ENCODE measurements at regions not wholly inside any gene's neighbourhood (a gene's known extent, or its start where the extent isn't known, plus 50 kb on each side); places are given as distances from the start of the nearest gene placed in this dataset.

GRCh38 chr11:21839796-21840195 is 353.1 kb upstream of the ANO5 start:
- no peak for FAIRE-seq

DNA sequence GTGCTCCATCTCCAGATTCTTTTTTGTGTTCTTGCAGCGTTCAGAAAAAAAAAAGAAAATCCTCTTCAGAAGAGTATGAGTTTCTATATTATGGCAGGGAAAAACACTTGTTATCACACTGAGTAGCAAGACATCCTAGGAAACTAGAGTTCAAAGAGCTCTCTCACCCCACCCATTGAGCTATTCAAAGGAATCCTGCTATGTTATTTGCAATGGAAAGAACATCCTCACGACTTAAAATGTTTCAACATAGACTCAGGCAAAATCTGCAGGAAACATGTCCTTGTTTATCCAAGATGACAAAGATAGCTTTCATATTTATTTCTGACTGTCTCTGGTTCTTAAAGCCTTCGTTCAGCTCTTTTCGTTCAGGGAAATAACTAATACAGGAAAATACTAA is 331.6 kb upstream of the ANO5 start:
- FAIRE-seq = no peak

GRCh38 chr11:21865541-21865940 is 327.3 kb upstream of the ANO5 start:
- no peak for FAIRE-seq

DNA sequence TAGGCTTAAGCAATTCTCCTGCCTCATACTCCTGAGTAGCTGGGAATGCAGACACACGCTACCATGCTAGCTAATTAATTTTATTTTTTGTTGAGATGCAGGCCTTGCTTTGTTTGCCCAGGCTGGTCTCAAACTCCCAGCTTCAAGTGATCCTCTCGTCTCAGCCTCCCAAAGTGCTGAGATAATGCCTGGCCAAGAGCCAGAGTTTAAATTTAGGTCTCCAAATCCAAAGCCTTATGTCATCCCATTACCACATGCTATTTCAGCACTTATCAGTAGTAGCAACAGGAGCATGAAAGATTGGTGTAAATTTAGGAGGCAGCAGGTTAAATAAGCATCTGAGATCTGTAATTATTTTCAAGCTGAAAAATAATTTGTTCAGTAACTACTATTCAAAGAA is 326.1 kb upstream of the ANO5 start:
- FAIRE-seq = no peak

DNA sequence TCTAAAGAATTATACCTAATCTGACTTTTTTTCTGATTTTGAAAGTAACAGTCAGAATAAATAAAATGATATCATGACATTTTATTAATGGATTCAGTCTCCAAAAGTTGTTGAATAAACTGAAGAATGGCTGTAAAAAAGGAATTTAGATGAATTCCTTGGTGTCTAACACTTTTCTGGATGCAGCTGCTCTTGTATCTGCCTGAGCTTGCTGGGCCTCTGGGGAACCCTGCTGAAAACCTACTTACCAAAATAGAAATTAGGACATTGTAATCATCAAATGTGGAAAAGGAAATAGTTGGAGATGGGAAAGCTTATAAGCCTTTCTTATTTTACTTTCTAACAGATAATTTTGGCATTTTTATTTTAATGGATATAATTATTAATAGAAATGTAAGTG is 315.7 kb upstream of the ANO5 start:
- FAIRE-seq = no peak

DNA sequence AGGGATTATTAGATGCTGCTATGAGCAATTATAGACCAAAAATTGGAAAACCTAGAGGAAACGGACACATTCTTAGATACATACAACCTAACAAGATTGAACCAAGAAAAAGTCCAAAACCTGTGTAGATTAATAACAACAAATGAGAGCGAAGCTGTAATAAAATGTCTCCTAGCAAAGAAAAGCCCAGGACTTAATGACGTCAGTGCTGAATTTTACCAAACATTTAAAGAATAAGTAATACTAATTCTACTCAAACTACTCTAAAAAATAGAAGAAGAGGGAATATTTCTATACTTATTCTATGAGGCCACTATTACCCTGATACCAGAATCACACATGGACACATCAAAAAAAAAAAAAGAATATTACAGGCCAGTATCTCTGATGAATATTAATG is 309.5 kb upstream of the ANO5 start:
- FAIRE-seq = no peak

DNA sequence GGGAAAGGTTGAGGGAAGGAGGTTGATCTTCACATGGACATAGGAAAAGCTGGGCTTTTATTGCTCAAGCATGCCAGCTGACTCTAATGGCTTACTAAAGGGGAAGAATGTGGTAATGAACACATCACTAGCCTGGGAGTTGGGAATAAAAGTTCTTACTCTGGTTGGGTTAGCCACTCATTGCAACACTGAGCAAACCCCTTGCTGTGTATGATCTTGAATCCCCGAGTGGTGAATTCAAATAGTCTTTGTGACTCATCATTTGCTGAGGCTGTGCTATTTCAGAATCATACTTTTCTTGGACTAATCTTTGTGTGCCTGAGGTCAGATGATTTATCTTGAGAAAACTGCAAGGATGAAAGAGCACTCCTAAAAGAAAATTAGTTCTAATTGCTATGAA is 304.1 kb upstream of the ANO5 start:
- FAIRE-seq = no peak

GRCh38 chr11:21892736-21893564 is 299.9 kb upstream of the ANO5 start:
- FAIRE-seq = no peak

GRCh38 chr11:21893565-21893867 is 299.4 kb upstream of the ANO5 start:
- FAIRE-seq = no peak

DNA sequence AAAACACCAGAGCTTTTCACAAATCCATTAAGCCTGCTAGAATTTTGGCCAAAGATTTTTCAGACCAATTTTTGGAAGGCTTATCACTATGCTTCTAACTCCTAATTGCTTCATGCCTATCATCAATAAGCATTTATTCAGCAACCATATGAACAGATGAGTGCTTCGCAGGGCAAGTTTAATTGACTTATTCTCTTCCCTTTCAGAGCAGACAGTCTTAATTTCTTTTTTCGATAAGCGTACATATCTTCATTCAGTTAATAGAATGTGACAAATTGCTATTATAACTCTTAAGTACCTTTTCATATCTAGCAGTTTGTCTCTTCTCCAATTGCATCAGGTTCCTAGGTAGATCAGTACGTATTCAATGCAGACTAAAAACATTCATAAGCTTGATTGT is 298.4 kb upstream of the ANO5 start:
- no peak for FAIRE-seq

DNA sequence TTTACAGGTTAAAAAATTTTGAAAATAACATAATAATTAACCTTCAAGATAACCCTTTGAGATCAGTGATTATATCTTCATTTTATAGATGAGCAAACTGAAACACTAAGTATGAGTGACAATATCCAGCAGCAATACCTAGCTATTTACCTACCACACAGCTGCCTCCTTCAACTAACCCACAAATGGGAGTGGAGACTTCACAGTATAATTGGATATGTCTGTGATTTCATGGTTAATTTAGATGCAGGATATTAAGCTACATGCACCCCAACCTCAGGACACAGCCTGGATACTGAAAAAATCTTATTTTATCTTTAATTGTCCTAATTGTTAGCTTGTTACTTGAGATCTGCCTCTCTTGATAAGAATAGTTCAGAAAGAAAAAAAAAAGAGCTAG is 297.2 kb upstream of the ANO5 start:
- FAIRE-seq = no peak

DNA sequence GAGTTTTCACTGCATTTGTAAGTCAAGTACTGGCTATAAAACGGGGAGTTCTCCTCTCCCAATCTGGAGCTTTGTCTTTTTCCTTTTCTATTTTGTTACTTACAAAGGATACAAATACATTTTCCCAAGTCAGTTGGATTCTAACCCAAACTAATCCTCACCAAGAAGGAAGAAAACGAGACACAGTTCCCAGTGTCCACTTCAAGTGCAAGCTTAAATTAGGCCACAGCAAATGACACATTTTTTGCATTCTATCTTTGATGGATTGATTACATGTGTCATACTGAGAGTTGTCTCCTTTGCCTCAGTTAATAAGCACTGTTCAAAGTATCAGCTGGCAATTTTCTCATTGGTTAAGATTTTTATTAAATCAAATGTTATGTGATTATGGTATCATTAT is 296.7 kb upstream of the ANO5 start:
- FAIRE-seq = no peak

DNA sequence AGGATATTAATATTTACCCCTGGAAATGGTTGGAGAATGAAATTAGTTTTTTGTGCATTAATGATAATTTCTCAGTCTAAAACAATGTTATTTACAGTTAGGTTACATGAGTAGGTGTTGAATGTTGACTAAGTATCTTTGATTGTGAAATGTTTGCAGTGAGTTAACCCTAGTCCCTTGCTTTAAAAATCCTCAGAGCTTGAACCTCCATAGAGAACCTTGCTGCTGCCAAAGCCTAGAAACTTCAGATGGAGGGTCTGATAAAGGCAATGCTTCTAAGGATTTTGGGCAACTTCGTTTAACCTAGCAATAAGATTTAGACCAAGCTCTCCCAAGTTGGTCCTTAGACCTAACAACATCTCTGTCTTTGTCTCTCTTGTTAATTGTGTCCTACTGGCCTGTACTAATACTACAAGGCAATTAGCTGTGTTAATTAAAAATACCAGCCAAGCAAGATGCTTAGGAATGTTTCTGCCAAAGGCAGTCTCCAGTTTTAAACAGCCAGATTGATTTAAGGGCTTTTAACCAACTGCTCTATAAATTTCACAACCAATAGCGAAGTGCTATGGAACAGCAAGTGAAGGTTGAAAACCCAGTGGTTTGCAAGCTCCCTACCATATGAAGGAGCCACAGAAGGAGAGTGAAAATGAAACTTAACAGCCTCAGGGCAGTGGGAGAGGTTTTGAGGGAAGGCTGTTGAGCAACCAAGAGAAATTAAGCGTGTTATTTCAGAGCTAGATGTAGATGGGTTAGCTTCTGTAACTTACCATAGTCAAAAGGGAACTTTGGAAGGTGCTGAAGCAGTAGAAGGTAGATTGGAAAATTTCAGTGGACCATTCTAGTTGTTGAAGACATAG is 295.9 kb upstream of the ANO5 start:
- no peak for FAIRE-seq

DNA sequence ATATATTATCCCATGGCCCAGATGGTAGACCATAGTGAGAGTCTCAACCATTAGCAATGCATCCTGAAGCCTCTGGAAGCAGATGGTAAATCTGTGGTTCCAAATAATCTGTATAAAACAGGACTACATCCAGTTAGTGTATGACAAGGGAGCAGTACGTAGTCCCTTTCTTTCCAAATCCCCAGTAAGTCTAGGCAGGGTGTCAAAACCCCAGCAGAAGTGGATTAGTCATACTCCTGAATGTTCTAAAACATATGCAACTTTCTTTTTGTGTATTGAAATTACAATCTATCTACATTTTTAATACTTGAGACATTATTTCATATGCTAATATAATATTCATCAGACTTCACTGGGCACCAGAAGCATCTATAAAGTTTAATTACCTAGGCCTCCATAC is 295.1 kb upstream of the ANO5 start:
- no peak for FAIRE-seq

- FAIRE-seq = no peak
These were observed 284.7 kb upstream of the ANO5 start for GRCh38 chr11:21908211-21908610.

DNA sequence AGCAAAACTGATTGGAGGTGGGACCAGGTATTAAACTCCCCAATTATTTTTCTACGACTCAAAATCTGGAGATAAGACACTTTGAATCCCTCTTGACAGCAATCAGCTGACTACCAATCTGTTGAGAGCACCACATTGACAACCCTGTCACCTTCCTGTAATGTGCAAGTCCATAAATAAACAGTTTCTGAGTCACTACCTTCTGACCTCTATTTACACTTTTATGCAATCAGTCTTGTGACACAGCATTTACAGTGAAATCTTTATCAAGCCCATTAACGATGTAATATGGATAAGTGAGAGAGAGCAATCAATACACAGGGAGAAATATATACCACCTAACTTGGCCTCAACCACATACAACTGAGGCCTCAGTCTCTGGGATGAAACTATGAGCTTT is 283.7 kb upstream of the ANO5 start:
- no peak for FAIRE-seq

DNA sequence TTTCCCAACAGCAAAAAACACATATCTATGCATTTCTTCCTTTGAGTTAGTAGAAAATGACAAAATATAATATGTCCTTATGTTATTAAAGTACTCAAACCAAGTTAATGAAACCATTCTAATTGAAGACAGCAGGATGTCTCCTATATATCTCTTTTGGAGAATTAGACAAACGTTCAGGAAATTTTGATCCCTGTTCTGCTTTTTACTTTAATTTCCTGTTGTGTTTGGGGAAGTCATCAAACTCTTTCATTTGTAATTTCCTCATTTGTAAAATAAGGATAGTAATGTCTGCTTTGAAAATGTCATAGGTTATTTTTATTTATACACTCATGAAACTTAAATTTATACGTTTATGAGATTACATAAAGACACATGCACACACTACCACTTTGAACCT is 281.8 kb upstream of the ANO5 start:
- FAIRE-seq = no peak

DNA sequence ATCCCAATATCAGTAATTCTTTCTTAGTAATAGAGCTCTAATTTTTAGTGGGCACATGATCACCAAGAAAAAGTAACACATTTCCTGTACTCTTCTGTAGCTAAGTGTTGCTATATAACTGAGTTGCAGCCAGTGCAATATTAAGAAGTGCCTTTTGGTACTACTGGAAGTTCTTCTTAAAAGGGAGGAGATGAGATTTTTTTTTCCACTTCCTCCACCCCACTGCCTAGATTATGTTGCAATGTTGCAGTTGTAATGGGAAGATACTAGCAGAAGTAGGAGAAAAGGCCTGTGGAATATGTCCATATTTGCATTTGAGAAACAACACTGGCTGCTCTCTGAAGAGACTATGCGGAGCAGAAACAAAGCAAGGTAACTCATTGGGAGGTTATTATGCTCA is 280.6 kb upstream of the ANO5 start:
- no peak for FAIRE-seq

GRCh38 chr11:21921151-21921550 is 271.7 kb upstream of the ANO5 start:
- FAIRE-seq = no peak

DNA sequence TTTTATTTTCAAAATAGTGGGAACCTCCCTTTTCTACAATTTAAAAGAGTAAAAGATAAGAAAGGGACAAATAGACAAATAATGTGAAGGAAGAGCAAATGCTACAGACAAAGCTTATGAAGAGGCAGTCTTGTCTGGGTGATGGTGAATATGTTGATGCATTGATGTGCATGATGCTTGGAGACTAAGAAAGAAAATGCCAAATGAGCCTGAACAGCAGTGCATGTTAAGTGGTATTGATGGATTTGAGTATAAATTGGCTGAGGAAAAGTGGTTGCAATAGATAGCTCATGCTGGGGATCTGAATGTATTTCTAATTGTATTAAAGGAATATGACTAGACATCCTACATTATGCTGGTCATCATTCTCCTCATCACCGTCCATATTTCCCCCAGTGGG is 268.6 kb upstream of the ANO5 start:
- no peak for FAIRE-seq

- no peak for FAIRE-seq
These were observed 265.3 kb upstream of the ANO5 start for GRCh38 chr11:21927628-21928027.

DNA sequence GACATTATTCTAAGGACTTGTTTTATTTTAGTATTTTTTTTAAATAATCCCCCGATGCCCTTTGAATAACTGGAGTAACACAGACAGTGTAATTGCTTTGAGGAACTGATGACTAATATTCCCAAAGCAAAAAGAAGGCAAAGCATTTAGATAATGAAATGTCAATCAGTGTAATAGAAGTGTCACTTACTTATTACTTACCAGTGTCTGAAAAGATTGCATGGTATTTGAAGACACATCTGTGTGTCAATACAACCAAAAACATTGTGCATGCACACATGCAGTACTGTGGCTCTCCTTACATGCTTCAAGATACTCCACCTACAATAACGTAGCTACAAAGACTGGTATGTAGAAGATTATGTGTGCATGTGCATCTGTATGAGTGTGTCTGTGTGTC is 264.0 kb upstream of the ANO5 start:
- FAIRE-seq = no peak

DNA sequence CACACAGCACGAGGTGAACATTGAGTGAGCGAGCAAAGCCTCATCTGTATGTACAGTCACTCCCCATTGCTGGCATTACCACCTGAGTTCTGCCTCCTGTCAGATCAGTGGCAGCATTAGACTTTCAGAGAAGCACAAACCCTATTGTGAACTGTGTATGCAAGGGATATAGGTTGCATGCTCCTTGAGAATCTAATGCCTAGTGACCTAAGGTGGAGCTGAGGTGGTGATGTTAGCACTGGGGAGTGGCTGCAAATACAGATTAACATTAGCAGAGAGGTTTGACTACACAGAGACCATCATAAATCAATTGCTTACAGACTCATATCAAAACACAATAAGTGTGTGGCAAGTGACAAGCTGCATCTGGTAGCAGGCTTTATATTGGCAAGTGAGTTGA is 262.5 kb upstream of the ANO5 start:
- FAIRE-seq = no peak

- FAIRE-seq = no peak
These were observed 261.3 kb upstream of the ANO5 start for GRCh38 chr11:21931436-21932101.
